OCI-LY1 (cell line): ENCODE measurements at regions not wholly inside any gene's neighbourhood (a gene's known extent, or its start where the extent isn't known, plus 50 kb on each side); places are given as distances from the start of the nearest gene placed in this dataset.

Experiments
- H2AFZ ChIP-seq: fragments of 200-600 bp; sonication (generic), shearing (Covaris generic); 2 replicates; pipeline ENCODE4 v1.6.0; 2014; ENCODE audit warnings: antibody characterized with exemption, mild to moderate bottlenecking, low read length
- H3F3A ChIP-seq: fragments of 200-600 bp; sonication (generic), shearing (Covaris generic); 2 replicates; pipeline ENCODE4 v1.6.0; 2014; ENCODE audit warnings: mild to moderate bottlenecking, antibody characterized with exemption, low read length, moderate library complexity; ENCODE audit not compliant: insufficient read depth
- H3K27ac ChIP-seq: fragments of 200-600 bp; sonication (generic); 2 replicates; pipeline ENCODE4 v1.5.1; 2014; ENCODE audit warnings: low read length, mixed run types, mild to moderate bottlenecking, low read depth; ENCODE audit not compliant: poor library complexity, severe bottlenecking
- H3K27me3 ChIP-seq: fragments of 200-600 bp; sonication (generic); 2 replicates; pipeline ENCODE4 v1.6.0; 2014; ENCODE audit warnings: antibody characterized with exemption, mild to moderate bottlenecking, low read length, moderate library complexity; ENCODE audit not compliant: insufficient read depth
- H3K36me3 ChIP-seq: fragments of 200-600 bp; sonication (generic); 2 replicates; pipeline ENCODE4 v1.6.1; 2014; ENCODE audit warnings: mild to moderate bottlenecking, antibody characterized with exemption, low read length, moderate library complexity, mixed read lengths; ENCODE audit not compliant: insufficient read depth
- H3K4me1 ChIP-seq: fragments of 200-600 bp; sonication (generic); 2 replicates; pipeline ENCODE4 v1.5.1; 2014; ENCODE audit warnings: mild to moderate bottlenecking, low read length, moderate library complexity; ENCODE audit not compliant: insufficient read depth, severe bottlenecking
- H3K4me2 ChIP-seq: fragments of 200-600 bp; sonication (generic), shearing (Covaris generic); 2 replicates; pipeline ENCODE4 v1.6.1; 2014; ENCODE audit warnings: low read length
- H3K4me3 ChIP-seq: fragments of 200-600 bp; sonication (generic); 2 replicates; pipeline ENCODE4 v1.5.1; 2014; ENCODE audit warnings: low read length, low read depth, mild to moderate bottlenecking, mixed read lengths; ENCODE audit not compliant: poor library complexity, severe bottlenecking
- H3K79me2 ChIP-seq: fragments of 200-600 bp; shearing (Covaris generic); 2 replicates; pipeline ENCODE4 v1.6.1; 2016; ENCODE audit warnings: mixed run types, low read length, mixed read lengths; ENCODE audit not compliant: insufficient read depth
- H3K9ac ChIP-seq: fragments of 200-600 bp; sonication (generic), shearing (Covaris generic); 2 replicates; pipeline ENCODE4 v1.6.1; 2014; ENCODE audit warnings: mild to moderate bottlenecking, low read length, mixed read lengths
- H3K9me2 ChIP-seq: fragments of 200-600 bp; sonication (generic), shearing (Covaris generic); 2 replicates; pipeline ENCODE4 v1.6.1; 2014; ENCODE audit warnings: low read depth, mild to moderate bottlenecking, low read length, mixed read lengths
- H3K9me3 ChIP-seq: fragments of 200-600 bp; shearing (Covaris generic); 2 replicates; pipeline ENCODE4 v1.6.1; 2014; ENCODE audit warnings: low read length, mixed read lengths
- H4K20me1 ChIP-seq: fragments of 200-600 bp; sonication (generic), shearing (Covaris generic); 2 replicates; pipeline ENCODE4 v1.6.0; 2016; ENCODE audit warnings: mild to moderate bottlenecking, low read length; ENCODE audit not compliant: insufficient read depth
- EZH2 ChIP-seq: fragments of 200-600 bp; sonication (generic), shearing (Covaris generic); IDR thresholded peaks from 2 replicates; pipeline ENCODE4 v1.8.0; 2017; ENCODE audit warnings: borderline replicate concordance, mixed run types, mild to moderate bottlenecking, antibody characterized with exemption, low read length, moderate library complexity, mixed read lengths
- TF ChIP-seq, protein P1 (sequence below): fragments of 200-600 bp; sonication (generic), shearing (Covaris generic); IDR thresholded peaks from 2 replicates; pipeline ENCODE4 v1.5.1; 2017; ENCODE audit warnings: mild to moderate bottlenecking, antibody characterized with exemption, low read length, moderate library complexity, mixed read lengths

DNA sequence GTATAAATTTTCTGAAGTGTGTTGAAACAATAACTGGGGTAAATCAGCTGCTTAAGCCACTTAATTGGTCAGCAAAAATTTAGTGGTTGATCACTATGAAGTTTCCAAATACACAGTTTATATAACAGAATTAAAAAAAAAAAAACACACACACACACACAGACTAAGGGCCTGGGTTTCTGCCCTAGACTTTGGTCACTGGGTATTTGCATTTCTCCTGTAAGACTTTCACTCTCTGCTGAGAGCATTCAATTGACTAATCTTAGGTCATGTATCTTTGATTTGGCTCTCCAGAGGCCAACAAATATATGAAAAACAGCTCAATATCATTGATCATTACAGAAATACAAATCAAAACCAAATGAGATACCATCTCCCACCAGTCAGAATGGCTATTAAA lies 214.3 kb downstream of the KCNA4 start:
- Histone ChIP-seq H3K4me2 (no peak overlapping the region), H3K79me2 (no peaks in the 10 kb centered on the region), H3K36me3 (no peaks in the 10 kb centered on the region), H3K4me1 (no peaks in the 10 kb centered on the region), H3K9ac (no peak overlapping the region), H2AFZ (no peak overlapping the region), H3K27ac (no peak overlapping the region), H3K9me3 (no peaks in the 10 kb centered on the region), H3F3A (no peaks in the 10 kb centered on the region), H3K4me3 (no peak overlapping the region), H3K9me2 (no peaks in the 10 kb centered on the region), H3K27me3 (no peaks in the 10 kb centered on the region), H4K20me1 (no peaks in the 10 kb centered on the region)
- TF ChIP-seq, protein P1, sequence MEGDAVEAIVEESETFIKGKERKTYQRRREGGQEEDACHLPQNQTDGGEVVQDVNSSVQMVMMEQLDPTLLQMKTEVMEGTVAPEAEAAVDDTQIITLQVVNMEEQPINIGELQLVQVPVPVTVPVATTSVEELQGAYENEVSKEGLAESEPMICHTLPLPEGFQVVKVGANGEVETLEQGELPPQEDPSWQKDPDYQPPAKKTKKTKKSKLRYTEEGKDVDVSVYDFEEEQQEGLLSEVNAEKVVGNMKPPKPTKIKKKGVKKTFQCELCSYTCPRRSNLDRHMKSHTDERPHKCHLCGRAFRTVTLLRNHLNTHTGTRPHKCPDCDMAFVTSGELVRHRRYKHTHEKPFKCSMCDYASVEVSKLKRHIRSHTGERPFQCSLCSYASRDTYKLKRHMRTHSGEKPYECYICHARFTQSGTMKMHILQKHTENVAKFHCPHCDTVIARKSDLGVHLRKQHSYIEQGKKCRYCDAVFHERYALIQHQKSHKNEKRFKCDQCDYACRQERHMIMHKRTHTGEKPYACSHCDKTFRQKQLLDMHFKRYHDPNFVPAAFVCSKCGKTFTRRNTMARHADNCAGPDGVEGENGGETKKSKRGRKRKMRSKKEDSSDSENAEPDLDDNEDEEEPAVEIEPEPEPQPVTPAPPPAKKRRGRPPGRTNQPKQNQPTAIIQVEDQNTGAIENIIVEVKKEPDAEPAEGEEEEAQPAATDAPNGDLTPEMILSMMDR: no peak
- TF ChIP-seq EZH2: no peak

DNA sequence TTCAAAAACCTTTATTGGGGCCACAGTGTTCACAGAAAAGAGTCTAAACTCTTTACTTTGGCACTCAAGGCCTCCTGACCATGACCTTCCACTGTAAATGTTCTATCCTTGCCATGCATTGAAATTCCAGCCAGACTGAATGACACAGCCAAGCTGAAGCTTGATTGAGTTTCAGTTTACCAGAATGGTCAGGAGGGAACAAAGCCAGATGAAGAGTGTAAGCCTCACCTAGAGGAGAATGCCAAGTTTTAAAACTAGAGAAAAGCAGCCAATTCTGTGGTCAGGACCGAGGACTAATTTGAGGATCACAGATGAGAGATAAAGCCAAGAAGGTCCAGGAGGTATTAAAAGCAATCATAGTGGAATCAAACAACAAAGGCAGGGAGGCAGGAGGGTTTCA lies 215.3 kb downstream of the KCNA4 start:
- no peaks in the 10 kb centered on the region for H3K27me3 ChIP-seq
- H3K79me2 ChIP-seq: no peaks in the 10 kb centered on the region
- H3K9ac ChIP-seq: no peak overlapping the region
- no peaks in the 10 kb centered on the region for H3F3A ChIP-seq
- TF ChIP-seq, protein P1: no peak
- no peak for TF ChIP-seq EZH2
- H3K4me2 ChIP-seq: no peak overlapping the region
- H3K9me3 ChIP-seq: no peaks in the 10 kb centered on the region
- H4K20me1 ChIP-seq: no peaks in the 10 kb centered on the region
- H3K4me1 ChIP-seq: no peaks in the 10 kb centered on the region
- no peak overlapping the region for H3K4me3 ChIP-seq
- H3K27ac ChIP-seq: no peak overlapping the region
- no peak overlapping the region for H2AFZ ChIP-seq
- no peaks in the 10 kb centered on the region for H3K36me3 ChIP-seq
- H3K9me2 ChIP-seq: no peaks in the 10 kb centered on the region

DNA sequence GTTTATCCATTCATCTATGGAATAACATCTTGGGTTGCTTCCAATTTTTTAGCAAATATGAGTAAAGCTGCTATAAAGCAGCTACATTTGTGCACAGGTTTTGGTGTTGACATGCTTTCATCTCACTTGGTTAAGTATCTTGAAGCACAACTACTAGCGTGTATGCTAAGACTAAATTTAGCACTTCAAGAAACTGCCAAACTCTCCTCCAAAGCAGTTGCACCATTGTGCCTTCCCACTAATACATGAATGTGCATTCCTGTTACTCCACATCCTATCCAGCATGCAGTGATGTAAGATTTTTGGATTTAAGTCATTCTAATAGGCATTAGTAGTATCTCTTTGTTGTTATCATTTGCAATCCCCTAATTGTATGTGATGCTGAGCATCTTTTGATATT lies 230.7 kb downstream of the KCNA4 start:
- H3K9ac ChIP-seq: no peak overlapping the region
- no peaks in the 10 kb centered on the region for H3K36me3 ChIP-seq
- no peaks in the 10 kb centered on the region for H3K27me3 ChIP-seq
- H3K4me3 ChIP-seq: no peak overlapping the region
- H3K9me3 ChIP-seq: no peaks in the 10 kb centered on the region
- H3K79me2 ChIP-seq: no peaks in the 10 kb centered on the region
- H3K27ac ChIP-seq: no peak overlapping the region
- no peak for TF ChIP-seq EZH2
- TF ChIP-seq, protein P1: no peak
- no peaks in the 10 kb centered on the region for H3F3A ChIP-seq
- no peaks in the 10 kb centered on the region for H3K9me2 ChIP-seq
- H2AFZ ChIP-seq: no peak overlapping the region
- no peaks in the 10 kb centered on the region for H4K20me1 ChIP-seq
- H3K4me2 ChIP-seq: no peak overlapping the region
- no peaks in the 10 kb centered on the region for H3K4me1 ChIP-seq
